ENCODE measurements at regions not wholly inside any gene's neighbourhood (a gene's known extent, or its start where the extent isn't known, plus 50 kb on each side); places are given as distances from the start of the nearest gene placed in this dataset.

DNA sequence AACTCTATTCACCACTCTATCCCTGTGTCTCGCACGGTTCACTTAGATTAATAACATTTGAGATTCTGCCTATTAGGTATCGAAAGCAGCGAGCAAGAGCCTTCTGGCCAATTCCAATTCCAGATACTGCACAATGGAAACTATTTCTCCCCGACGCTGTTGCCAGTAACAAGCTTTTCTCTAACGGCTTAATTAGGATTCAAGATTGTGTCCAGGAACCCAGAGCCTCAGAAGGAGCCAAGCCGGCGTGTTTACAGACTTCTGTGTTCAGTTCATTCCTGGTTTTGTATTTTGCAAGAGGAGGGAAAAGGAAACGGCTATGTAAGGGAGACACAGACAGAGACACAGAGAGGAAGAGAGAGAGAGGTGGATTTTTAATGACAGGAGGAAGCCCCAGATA lies 185.6 kb downstream of the DICER1 start:
- no peaks in the 10 kb centered on the region for H3K9me3 ChIP-seq (replicated peaks; ENCODE audit: control insufficient read depth, insufficient read depth, low read length)
- no peaks in the 10 kb centered on the region for H3K79me2 ChIP-seq (ENCODE audit: control insufficient read depth, insufficient read depth, low read length)
- RAD21 ChIA-PET (ENCODE audit: unreplicated experiment) = no interaction called here
- peaks cover 0 to 1% of the 10 kb centered on the region in 2 experiments; a peak in 1 of 4 replicates for H3K27me3 ChIP-seq (replicated peaks in 1 of 2; ENCODE audit: control insufficient read depth in 2 of 2, insufficient read depth in 2 of 2, low read length in 1 of 2)
- CTCF ChIA-PET = interaction anchor here (1.0 kb wide), 1 partner anchor 11 kb away, joined by 3 read pairs; no protein-coding TSS in a partner anchor
- intact Hi-C loops (cut with micrococcal nuclease; ENCODE audit: unreplicated experiment) = no loop called here
- H3K27ac ChIP-seq (ENCODE audit: control insufficient read depth, insufficient read depth) = no peak overlapping the region
- H3K4me2 ChIP-seq (ENCODE audit: control insufficient read depth, insufficient read depth) = no peak overlapping the region
- SMC1A ChIA-PET (ENCODE audit: uncharacterized antibody, unreplicated experiment) = interaction anchor here (1.3 kb wide), 1 partner anchor 8 kb away, joined by 3 read pairs; no protein-coding TSS in a partner anchor
- FAIRE-seq = no peak
- in situ Hi-C loops (cut with MboI) = no loop called here
- POLR2A ChIA-PET = no interaction called here
- H3K9ac ChIP-seq (ENCODE audit: control insufficient read depth, insufficient read depth, low read length) = no peak overlapping the region
- H2AFZ ChIP-seq (ENCODE audit: control insufficient read depth, low read depth, low read length) = no peak overlapping the region
- H3K36me3 ChIP-seq (ENCODE audit: control insufficient read depth in 2 of 2, insufficient read depth in 2 of 2, low read length in 1 of 2) = no peaks in the 10 kb centered on the region
- no peak for DNase-seq (ENCODE audit: low read depth, low spot score)
- WGBS (ENCODE audit: insufficient coverage, insufficient replicate concordance, low lambda C conversion rate, missing lambda C conversion rate) = 54% methylated on average over 10 of the region's 10 CpGs
- no TSS peak for BruUV-seq (replicated peaks)
- H3K4me1 ChIP-seq (ENCODE audit: control insufficient read depth, insufficient read depth, low read length) = no peaks in the 10 kb centered on the region
- TF ChIP-seq ZBED1 (IDR thresholded peaks at IDR 0.05; ENCODE audit: borderline replicate concordance) (no peak), CREB1 (IDR thresholded peaks at IDR 0.05; ENCODE audit: low read depth) (no peak), MYB (IDR thresholded peaks at IDR 0.05; ENCODE audit: borderline replicate concordance, low read depth, low read length) (no peak), SP1 (IDR thresholded peaks at IDR 0.05; ENCODE audit: low read depth, low read length) (no peak), SIX5 (IDR thresholded peaks at IDR 0.05; ENCODE audit: low read depth, low read length, severe bottlenecking) (no peak), NBN (IDR thresholded peaks at IDR 0.05) (no peak), CHD4 (IDR thresholded peaks at IDR 0.05) (no peak), TCF12 (IDR thresholded peaks at IDR 0.05; ENCODE audit: low read depth, low read length) (no peak), BACH1 (IDR thresholded peaks at IDR 0.05; ENCODE audit: borderline replicate concordance) (no peak), CBX3 (IDR thresholded peaks at IDR 0.05; ENCODE audit: borderline replicate concordance, low read depth) (no peak), SREBF2 (IDR thresholded peaks at IDR 0.05; ENCODE audit: low read length) (no peak), POLR2A (IDR thresholded peaks at IDR 0.05; ENCODE audit: low read depth, low read length) (no peak), IKZF2 (IDR thresholded peaks at IDR 0.05) (no peak), MTA3 (IDR thresholded peaks at IDR 0.05; ENCODE audit: borderline replicate concordance, low read length) (no peak), SMC3 (IDR thresholded peaks at IDR 0.05; ENCODE audit: borderline replicate concordance, low read length) (no peak)
- TF ChIP-seq, protein P1, sequence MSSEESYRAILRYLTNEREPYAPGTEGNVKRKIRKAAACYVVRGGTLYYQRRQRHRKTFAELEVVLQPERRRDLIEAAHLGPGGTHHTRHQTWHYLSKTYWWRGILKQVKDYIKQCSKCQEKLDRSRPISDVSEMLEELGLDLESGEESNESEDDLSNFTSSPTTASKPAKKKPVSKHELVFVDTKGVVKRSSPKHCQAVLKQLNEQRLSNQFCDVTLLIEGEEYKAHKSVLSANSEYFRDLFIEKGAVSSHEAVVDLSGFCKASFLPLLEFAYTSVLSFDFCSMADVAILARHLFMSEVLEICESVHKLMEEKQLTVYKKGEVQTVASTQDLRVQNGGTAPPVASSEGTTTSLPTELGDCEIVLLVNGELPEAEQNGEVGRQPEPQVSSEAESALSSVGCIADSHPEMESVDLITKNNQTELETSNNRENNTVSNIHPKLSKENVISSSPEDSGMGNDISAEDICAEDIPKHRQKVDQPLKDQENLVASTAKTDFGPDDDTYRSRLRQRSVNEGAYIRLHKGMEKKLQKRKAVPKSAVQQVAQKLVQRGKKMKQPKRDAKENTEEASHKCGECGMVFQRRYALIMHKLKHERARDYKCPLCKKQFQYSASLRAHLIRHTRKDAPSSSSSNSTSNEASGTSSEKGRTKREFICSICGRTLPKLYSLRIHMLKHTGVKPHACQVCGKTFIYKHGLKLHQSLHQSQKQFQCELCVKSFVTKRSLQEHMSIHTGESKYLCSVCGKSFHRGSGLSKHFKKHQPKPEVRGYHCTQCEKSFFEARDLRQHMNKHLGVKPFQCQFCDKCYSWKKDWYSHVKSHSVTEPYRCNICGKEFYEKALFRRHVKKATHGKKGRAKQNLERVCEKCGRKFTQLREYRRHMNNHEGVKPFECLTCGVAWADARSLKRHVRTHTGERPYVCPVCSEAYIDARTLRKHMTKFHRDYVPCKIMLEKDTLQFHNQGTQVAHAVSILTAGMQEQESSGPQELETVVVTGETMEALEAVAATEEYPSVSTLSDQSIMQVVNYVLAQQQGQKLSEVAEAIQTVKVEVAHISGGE (CRISPR knock-in tag; IDR thresholded peaks at IDR 0.05) = no peak
- TF ChIP-seq, protein P2, sequence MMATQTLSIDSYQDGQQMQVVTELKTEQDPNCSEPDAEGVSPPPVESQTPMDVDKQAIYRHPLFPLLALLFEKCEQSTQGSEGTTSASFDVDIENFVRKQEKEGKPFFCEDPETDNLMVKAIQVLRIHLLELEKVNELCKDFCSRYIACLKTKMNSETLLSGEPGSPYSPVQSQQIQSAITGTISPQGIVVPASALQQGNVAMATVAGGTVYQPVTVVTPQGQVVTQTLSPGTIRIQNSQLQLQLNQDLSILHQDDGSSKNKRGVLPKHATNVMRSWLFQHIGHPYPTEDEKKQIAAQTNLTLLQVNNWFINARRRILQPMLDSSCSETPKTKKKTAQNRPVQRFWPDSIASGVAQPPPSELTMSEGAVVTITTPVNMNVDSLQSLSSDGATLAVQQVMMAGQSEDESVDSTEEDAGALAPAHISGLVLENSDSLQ (IDR thresholded peaks at IDR 0.05) = no peak
- H4K20me1 ChIP-seq (ENCODE audit: control insufficient read depth, insufficient read depth) = no peaks in the 10 kb centered on the region
- no peak for ATAC-seq
- H3K4me3 ChIP-seq = no peak overlapping the region

Measured in GM12878 (cell line).